ENCODE measurements at regions not wholly inside any gene's neighbourhood (a gene's known extent, or its start where the extent isn't known, plus 50 kb on each side); places are given as distances from the start of the nearest gene placed in this dataset.
"Not testable (repeated sequence)": the region's sequence is repeated elsewhere in the genome, so short reads cannot be mapped to it uniquely, and the experiment has no call there.

GRCh38 chr9:42364410-42365243 lies 181.2 kb downstream of the SPATA31A6 start:
- not testable (repeated sequence) for H3K4me3 ChIP-seq (ENCODE audit: low read depth, low read length); DNase-seq (ENCODE audit: low read depth)

- not testable (repeated sequence) for DNase-seq (ENCODE audit: low read depth)
Measured at GRCh38 chr9:42365244-42365945, 181.9 kb downstream of the SPATA31A6 start.

GRCh38 chr9:42368279-42368881 lies 184.9 kb downstream of the SPATA31A6 start:
- DNase-seq (ENCODE audit: low read depth) = not testable (repeated sequence)

More at GRCh38 chr9:42365244-42365945, 181.9 kb downstream of the SPATA31A6 start:
- not testable (repeated sequence) for H3K4me3 ChIP-seq (ENCODE audit: low read depth, low read length)

DNA sequence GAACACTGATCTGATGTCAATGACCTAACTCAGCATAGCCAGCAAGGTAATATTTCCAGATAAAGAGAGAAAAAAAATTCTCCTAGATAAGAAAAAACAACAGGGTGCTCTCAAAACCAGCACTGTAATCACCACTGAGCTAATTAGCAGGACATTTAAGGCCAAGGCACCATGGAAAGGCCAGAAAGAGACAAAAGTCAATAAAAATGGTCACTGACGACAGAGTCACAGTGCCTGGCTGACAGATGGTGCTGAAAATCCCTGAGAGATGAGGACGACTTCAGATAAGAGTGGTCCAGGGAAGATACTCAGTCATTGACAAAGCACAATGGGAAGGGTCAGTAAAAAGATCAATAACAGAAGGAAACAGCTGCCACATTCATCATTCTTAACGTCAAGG lies 186.7 kb downstream of the SPATA31A6 start:
- H3K4me3 ChIP-seq (ENCODE audit: low read depth, low read length); DNase-seq (ENCODE audit: low read depth): not testable (repeated sequence)

More at GRCh38 chr9:42368279-42368881, 184.9 kb downstream of the SPATA31A6 start:
- H3K4me3 ChIP-seq (ENCODE audit: low read depth, low read length) = not testable (repeated sequence)

DNA sequence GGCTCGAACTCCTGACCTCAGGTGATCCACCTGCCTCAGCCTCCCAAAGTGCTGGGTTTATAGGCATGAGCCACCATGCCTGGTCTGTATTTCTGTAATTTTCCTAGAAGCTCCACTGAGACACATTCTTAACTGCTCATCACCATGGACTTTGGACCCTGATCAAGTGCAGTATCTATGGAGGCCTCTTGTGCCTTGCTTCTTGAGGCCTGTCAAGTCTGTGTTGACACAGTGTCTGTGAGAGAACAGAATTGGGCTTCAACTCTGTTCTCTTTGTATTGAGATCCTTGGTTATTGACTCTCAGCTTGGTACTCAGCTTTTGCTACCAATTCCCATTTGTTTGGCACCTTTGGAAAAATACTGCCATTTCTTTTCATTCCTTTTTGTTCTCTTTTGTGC lies 188.0 kb downstream of the SPATA31A6 start:
- H3K4me3 ChIP-seq (ENCODE audit: low read depth, low read length); DNase-seq (ENCODE audit: low read depth): not testable (repeated sequence)

- H3K4me3 ChIP-seq (ENCODE audit: low read depth, low read length); DNase-seq (ENCODE audit: low read depth): not testable (repeated sequence)
Measured at GRCh38 chr9:42377530-42378417, 194.3 kb downstream of the SPATA31A6 start.

- H3K4me3 ChIP-seq (ENCODE audit: low read depth, low read length) = no peak overlapping the region
- TF ChIP-seq, protein P1, sequence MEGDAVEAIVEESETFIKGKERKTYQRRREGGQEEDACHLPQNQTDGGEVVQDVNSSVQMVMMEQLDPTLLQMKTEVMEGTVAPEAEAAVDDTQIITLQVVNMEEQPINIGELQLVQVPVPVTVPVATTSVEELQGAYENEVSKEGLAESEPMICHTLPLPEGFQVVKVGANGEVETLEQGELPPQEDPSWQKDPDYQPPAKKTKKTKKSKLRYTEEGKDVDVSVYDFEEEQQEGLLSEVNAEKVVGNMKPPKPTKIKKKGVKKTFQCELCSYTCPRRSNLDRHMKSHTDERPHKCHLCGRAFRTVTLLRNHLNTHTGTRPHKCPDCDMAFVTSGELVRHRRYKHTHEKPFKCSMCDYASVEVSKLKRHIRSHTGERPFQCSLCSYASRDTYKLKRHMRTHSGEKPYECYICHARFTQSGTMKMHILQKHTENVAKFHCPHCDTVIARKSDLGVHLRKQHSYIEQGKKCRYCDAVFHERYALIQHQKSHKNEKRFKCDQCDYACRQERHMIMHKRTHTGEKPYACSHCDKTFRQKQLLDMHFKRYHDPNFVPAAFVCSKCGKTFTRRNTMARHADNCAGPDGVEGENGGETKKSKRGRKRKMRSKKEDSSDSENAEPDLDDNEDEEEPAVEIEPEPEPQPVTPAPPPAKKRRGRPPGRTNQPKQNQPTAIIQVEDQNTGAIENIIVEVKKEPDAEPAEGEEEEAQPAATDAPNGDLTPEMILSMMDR (IDR thresholded peaks at IDR 0.05; ENCODE audit: insufficient read depth, low read depth, low read length) = no peak
- DNase-seq (ENCODE audit: low read depth) = no peak
Measured at GRCh38 chr9:42378418-42378815, 195.0 kb downstream of the SPATA31A6 start.

GRCh38 chr9:42379602-42380001 lies 196.1 kb downstream of the SPATA31A6 start:
- not testable (repeated sequence) for H3K4me3 ChIP-seq (ENCODE audit: low read depth, low read length); DNase-seq (ENCODE audit: low read depth)

- not testable (repeated sequence) for DNase-seq (ENCODE audit: low read depth); H3K4me3 ChIP-seq (ENCODE audit: low read depth, low read length)
Measured at GRCh38 chr9:42384585-42384984, 201.1 kb downstream of the SPATA31A6 start.

DNA sequence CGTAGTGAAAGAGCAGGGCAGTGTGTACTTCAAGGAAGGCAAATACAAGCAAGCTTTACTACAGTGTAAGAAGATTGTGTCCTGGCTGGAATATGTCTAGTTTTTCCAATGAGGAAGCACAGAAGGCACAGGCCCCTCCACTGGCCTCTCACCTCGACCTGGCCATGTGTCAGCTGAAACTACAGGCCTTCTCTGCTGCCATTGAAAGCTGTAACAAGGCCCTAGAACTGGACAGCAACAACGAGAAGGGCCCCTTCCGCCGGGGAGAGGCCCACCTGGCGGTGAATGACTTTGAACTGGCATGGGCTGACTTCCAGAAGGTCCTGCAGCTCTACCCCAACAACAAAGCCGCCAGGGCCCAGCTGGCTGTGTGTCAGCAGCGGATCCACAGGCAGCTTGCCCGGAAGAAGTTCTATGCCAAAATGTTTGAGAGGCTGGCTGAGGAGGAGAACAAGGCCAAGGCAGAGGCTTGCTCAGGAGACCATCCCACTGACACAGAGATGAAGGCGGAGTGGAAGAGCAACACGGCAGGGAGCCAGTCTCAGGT lies 202.2 kb downstream of the SPATA31A6 start:
- not testable (repeated sequence) for DNase-seq (ENCODE audit: low read depth)

GRCh38 chr9:42386477-42386876 lies 203.0 kb downstream of the SPATA31A6 start:
- H3K4me3 ChIP-seq (ENCODE audit: low read depth, low read length) = no peak overlapping the region
- TF ChIP-seq, protein P1 (IDR thresholded peaks at IDR 0.05; ENCODE audit: insufficient read depth, low read depth, low read length) = no peak
- DNase-seq (ENCODE audit: low read depth) = no peak

More for the DNA sequence above, 202.2 kb downstream of the SPATA31A6 start:
- H3K4me3 ChIP-seq (ENCODE audit: low read depth, low read length) = not testable (repeated sequence)
